Prostate gland (tissue), 2 donors: ENCODE measurements at regions not wholly inside any gene's neighbourhood (a gene's known extent, or its start where the extent isn't known, plus 50 kb on each side); places are given as distances from the start of the nearest gene placed in this dataset.

Experiments
- POLR2A ChIP-seq: fragments of 450-650 bp; IDR thresholded peaks from one replicate; pipeline ENCODE4 v1.6.1; 2016; ENCODE audit warnings: antibody characterized with exemption, mild to moderate bottlenecking
- TF ChIP-seq, protein P1 (sequence below), 4 experiments: fragments of 200-600 bp in 2 of 4; fragments of 450-650 bp in 2 of 4; sonication (generic) in 2 of 4; IDR thresholded peaks; 1 replicate in 3 of 4; 2 replicates in 1 of 4; pipeline ENCODE4 v1.5.1; 2016 to 2019; ENCODE audit warnings: antibody characterized with exemption in 4 of 4, mild to moderate bottlenecking in 2 of 4, moderate library complexity in 2 of 4

DNA sequence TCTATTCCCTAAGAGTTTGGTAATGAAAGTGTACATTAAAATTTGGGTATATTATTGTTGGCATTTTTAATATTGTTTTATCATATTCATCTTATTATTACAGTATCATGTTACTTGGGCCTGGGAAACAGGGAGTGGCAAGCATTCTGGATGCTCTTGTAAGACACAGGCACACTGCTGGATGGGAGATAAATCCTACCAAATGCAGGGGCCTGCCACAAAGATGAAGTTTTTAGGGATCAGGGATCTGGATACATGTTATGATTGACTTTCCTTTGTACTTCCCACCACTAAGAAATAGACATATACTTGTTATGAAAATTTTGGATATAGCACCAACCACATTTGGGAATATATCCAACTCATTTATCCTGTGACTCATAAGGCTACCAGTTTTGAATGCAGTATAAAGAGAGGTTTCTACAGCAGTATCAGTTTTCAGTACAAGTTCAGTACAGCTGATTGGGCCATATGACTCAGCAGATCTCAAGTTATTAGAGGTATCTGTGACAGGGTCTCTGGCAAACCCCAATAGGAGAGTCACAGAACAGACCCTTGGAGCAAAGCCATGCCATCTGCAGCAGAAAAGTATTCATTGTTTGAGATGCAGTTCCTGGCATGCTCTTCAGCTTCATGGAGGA lies 360.1 kb downstream of the DMAC1 start:
- TF ChIP-seq, protein P1, sequence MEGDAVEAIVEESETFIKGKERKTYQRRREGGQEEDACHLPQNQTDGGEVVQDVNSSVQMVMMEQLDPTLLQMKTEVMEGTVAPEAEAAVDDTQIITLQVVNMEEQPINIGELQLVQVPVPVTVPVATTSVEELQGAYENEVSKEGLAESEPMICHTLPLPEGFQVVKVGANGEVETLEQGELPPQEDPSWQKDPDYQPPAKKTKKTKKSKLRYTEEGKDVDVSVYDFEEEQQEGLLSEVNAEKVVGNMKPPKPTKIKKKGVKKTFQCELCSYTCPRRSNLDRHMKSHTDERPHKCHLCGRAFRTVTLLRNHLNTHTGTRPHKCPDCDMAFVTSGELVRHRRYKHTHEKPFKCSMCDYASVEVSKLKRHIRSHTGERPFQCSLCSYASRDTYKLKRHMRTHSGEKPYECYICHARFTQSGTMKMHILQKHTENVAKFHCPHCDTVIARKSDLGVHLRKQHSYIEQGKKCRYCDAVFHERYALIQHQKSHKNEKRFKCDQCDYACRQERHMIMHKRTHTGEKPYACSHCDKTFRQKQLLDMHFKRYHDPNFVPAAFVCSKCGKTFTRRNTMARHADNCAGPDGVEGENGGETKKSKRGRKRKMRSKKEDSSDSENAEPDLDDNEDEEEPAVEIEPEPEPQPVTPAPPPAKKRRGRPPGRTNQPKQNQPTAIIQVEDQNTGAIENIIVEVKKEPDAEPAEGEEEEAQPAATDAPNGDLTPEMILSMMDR (IDR thresholded peaks at IDR 0.05), result no peak
- no peak for TF ChIP-seq POLR2A
